Activated CD4-positive, CD25-positive, alpha-beta regulatory T cell treated with anti-CD3 and anti-CD28 coated beads, Interleukin-2, amount 50 U/mL, for 16 hours (primary cell): ENCODE measurements at regions not wholly inside any gene's neighbourhood (a gene's known extent, or its start where the extent isn't known, plus 50 kb on each side); places are given as distances from the start of the nearest gene placed in this dataset.
"Not testable (repeated sequence)": the region's sequence is repeated elsewhere in the genome, so short reads cannot be mapped to it uniquely, and the experiment has no call there.

Experiments used
- DNase-seq: peaks from one replicate; pipeline ENCODE4 v3.0.0-alpha.2; 2020; ENCODE audit warnings: low read depth, low spot score

DNA sequence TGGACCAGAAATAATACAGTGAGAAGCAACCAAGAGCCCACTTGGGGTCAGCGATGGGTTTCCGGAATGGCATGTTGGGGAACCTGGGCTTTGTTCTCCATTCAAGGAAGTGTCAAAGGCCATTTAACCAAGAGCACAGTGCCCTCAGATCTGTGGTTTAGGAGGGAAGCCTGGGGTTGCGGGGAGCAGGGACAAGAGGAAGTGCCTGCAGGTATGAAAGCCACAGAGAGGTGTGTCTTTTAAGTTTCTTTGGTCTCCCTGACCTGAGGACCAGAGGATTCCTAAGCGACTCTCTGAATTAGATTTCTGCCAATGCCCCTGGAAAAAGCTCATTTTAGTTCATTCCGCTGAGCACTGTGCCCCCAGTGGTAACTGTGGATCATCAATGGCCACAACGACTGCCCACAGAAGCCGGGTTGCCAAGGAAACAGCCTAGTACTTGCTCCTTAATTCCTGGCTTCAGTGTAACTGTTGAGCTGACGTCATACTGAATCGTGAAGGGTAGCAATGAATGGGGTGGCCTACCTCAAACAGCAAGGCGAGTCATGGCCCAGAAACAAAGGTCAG, 107.3 kb upstream of the SPIN1 start:
- no peak for DNase-seq

DNA sequence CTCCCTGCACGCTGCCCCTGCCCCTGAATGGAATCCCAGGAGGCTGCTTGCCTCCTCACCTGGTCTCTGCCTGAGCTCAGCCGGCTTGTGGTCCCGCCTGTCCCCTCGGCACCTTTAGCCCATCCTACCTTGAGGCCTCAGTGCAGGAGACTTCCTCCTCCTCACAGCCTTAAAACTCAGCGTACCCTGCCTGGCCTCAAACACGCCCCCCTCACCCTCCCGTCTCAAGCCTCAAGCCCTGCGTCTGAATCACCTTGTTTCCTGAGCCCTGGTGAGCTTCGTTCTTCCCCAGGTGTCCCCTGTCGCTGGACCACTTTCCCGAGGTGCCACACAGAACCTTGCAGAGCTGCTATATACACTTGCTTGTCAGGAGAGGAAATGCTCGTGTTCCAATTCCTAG, 110.2 kb upstream of the SPIN1 start:
- no peak for DNase-seq

DNA sequence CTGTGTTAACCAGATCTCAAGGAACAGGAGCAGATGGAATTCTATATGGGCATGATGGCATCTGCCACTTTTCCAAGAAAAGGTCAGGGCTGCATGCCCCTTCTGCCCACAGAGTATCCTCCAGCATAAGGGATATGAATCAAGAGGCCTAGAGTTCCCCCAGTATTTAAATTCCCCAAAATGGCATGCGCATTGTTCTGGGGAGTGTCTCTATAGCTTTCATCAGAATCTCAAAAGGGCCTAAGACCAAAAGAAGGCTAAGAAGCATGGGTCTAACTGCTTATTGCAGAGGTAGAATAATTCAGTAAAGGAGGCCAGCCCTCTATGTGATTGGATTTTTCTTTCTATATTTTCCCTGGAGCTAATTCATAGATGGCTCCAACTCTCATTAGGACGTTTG, 114.2 kb upstream of the SPIN1 start:
- no peak for DNase-seq

- DNase-seq, result no peak
Observed at GRCh38 chr9:88272986-88273385, 115.3 kb upstream of the SPIN1 start.

- no peak for DNase-seq
Observed at GRCh38 chr9:88270413-88270812, 117.8 kb upstream of the SPIN1 start.

- DNase-seq, result no peak
Observed at GRCh38 chr9:88268886-88269285, 119.4 kb upstream of the SPIN1 start.

GRCh38 chr9:88267283-88267682, 121.0 kb upstream of the SPIN1 start:
- DNase-seq, result no peak

GRCh38 chr9:88266416-88266815, 121.8 kb upstream of the SPIN1 start:
- no peak for DNase-seq

DNA sequence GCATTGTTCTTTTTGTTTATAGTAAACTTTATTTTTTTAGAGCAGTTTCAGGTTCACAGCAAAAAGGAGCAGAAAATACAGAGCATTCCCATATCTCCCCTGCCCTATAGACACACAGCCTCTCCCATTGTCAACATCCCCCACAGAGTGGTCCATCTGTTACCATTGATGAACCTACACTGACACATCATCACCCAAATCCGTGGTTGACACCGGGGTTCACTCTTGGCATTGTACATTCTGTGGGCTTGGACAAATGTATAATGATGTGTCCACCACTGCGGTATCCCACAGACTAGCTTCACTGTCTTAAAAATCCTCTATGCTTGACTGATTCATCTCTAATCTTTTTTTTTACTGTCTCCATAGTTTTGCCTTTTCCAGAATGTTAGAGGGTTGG, 120.7 kb upstream of the SPATA31C2 start:
- no peak for DNase-seq

DNA sequence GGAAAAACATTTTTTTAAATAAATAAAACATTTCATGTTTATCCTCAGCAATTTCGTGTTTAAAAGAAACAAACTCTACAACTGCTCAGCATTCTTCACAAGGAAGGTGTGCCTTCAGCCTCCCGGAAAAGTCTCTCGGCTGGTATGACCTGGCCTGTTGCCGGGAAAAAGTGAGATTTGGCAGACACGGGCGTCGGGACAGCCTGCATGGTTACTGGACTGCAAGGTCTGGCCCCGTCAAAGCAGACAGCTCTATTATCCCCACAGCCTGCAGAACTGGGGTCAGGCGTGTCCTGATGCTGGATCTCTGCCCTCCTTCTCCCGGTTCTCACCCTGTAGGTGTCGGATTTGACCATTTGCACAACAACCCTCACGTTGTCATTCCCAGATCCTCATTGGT, 120.3 kb upstream of the SPATA31C2 start:
- DNase-seq, result no peak

DNA sequence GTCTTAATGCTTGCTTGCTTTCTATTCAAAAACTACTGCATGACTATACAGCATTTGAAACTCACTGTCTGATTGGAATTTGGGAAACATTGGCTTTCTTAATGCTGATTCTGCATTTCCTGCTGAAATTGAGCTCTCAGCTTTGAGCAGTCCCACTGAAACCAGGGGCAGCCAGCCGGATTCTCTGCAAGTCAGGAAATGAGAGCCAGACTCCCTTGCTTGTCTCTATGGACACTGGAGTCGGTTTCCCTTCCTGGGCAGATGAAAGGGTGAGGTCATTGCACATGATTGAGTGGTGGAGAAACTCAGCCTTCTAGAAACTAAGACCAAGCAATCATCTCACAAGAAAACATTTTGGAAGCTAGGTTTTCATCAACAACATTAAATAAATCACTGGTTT, 119.7 kb upstream of the SPATA31C2 start:
- DNase-seq, result no peak

- no peak for DNase-seq
Observed at GRCh38 chr9:88256216-88256615, 117.9 kb upstream of the SPATA31C2 start.

GRCh38 chr9:88255806-88256205, 117.5 kb upstream of the SPATA31C2 start:
- DNase-seq, result not testable (repeated sequence)

GRCh38 chr9:88251903-88252302, 113.6 kb upstream of the SPATA31C2 start:
- DNase-seq, result no peak

DNA sequence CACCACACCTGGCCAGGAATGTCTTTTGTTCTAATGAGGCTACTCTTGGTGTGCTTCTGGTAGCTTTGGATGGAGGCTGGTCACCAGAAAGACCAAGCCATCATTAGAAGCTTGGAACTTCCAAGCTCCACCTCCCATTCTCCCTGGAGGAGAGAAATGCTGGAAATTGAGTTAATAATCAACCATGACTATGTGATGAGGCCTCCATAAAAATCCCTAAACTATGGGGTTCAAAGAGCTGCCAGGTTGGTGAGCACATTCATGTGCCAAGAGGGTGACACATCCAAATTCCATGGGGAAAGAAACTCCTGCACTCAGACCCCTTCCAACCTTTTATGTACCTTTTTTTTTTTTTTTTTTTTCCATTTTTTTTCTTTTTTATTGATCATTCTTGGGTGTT, 105.5 kb upstream of the SPATA31C2 start:
- DNase-seq, result no peak

- no peak for DNase-seq
Observed at GRCh38 chr9:88242879-88243278, 104.6 kb upstream of the SPATA31C2 start.

- DNase-seq, result no peak
Observed at GRCh38 chr9:88237991-88238571, 99.8 kb upstream of the SPATA31C2 start.

GRCh38 chr9:88237479-88237961, 99.2 kb upstream of the SPATA31C2 start:
- DNase-seq, result no peak

GRCh38 chr9:88236511-88237478, 98.5 kb upstream of the SPATA31C2 start:
- DNase-seq, result no peak

DNA sequence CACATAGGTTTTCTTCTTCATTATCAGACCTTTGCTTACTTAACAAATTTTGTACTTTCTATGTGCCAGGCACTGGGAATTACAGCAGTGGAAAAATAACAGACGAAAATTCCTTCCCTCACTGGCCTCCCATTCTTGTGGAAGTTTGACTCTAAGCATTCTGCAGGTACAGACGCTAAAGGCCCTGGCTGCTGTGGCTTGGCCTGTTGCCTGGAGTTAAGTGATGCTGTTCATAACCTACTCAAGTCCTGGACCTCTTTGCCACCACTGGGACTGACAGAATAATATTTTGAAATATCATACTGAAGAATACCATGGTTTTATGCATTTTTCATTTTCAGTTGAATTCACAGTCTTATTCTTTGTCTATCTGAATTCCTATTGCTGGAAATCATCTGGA, 97.3 kb upstream of the SPATA31C2 start:
- DNase-seq, result no peak

DNA sequence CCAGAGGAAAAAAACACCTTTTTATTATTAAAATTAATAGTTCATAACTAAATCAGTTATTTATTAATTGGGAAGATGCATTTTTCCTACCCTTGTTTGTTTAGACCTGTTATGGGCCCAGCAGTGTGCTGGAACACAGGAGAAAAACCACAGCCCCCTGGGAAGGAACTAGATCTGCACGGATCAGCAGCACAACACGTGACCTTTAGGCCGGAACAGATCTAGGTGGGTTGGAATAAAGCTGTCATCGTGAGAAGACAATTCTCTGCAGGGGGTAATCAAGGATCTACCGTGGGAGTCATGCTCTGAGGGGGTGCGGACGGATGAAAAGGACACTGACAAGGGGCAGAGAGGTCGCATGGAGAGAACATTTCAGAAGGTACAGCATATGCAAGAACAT, 95.8 kb upstream of the SPATA31C2 start:
- no peak for DNase-seq

GRCh38 chr9:88233091-88233490, 94.8 kb upstream of the SPATA31C2 start:
- DNase-seq, result no peak

DNA sequence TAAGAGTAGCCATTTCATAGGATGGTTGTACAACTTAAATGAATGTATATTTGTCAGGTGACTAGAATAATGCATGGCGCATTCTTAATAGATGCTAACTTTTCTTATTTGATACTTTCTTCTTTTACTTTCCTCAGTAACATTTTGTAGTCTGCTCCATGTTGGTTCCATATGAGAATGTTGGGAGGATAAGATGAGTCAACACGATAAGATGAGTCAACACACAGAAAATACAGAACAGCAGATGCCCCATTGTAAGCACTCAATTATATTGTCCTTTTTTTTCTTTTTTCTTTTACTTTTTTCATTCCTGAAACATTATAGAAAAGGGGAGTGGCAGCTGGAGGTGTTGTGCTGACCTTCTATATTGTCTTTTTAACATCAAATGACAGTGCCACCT, 92.3 kb upstream of the SPATA31C2 start:
- no peak for DNase-seq
